Limb (tissue), 2 donors: ENCODE measurements at regions not wholly inside any gene's neighbourhood (a gene's known extent, or its start where the extent isn't known, plus 50 kb on each side); places are given as distances from the start of the nearest gene placed in this dataset.
"Not testable (repeated sequence)": the region's sequence is repeated elsewhere in the genome, so short reads cannot be mapped to it uniquely, and the experiment has no call there.

ENCODE experiments used
- DNase-seq, 2 donors: peaks; one replicate each; pipeline ENCODE4 v3.0.0-alpha.2; 2016; ENCODE audit errors: extremely low spot score in 2 of 2

- no peak for DNase-seq
Measured at GRCh38 chr10:38209332-38209731, 115.2 kb downstream of the ZNF37A start.

- DNase-seq: not testable (repeated sequence)
Measured at GRCh38 chr10:38209748-38210147, 115.6 kb downstream of the ZNF37A start.

GRCh38 chr10:38212460-38212859 is 118.3 kb downstream of the ZNF37A start:
- no peak for DNase-seq

GRCh38 chr10:38226385-38226784 is 132.2 kb downstream of the ZNF37A start:
- DNase-seq: no peak

DNA sequence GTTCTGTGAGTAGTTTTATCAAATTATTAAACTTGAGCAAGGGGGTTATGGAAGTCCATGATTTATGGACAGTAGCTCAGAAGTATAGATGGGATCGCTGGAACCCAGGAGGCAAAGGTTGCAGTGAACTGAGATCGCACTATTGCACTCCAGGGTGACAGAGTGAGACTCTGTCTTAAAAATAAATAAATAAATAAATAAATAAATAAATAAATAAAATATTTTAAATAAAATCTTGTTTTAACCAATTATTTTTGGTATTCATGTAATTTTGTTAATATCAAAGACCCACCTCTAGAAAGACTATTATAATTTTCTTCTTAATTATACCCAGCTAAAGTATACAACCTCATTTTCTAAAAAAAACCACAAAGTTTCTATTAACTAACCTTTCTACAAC is 134.3 kb downstream of the ZNF37A start:
- DNase-seq: no peak

DNA sequence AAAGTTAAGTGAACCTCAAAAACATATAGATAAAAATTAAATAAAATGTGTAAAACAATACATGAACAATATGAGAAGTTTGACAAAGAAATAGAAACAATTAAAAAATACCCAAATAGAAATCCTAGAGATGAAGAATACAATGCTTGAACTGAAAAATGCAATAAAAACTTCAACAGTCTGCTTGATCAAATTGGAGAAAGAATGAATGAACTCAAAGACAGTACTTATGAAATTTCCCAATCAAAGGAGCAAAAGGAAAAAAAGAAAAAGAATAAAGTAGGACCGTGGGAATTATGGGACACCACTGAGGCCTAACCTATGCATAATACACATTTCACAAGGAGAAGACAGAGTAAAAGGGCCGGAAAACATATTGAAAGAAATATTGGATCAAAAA is 144.3 kb downstream of the ZNF37A start:
- not testable (repeated sequence) for DNase-seq

DNA sequence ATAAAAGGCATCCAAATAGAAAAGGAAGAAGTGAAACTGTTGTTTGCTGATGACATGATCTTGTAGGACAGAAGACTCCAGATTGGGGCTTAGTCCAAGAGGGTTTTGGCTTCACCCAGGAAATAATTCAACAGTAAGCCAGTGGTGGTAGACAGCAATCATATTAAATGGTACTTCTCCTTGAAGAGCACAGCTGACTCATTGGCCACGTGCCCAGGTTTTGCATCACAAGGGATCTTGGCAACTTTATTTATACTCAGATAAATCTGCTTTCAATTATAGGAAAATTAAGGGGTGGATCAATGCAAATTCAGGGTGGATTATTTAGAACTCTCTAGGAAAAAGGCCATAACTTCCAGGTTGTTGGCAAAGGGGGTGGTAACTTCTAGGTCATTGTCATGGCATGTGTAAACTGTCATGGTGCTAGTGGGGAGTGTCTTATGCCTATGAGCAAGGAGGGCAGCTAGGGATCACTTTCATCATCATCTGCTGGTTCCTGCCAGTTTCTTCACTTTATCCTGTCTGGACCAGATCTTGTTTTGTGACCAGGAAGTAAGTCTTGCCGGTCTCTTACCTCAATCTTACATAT is 148.0 kb downstream of the ZNF37A start:
- not testable (repeated sequence) for DNase-seq

- not testable (repeated sequence) for DNase-seq
Measured at GRCh38 chr10:38248113-38248512, 154.0 kb downstream of the ZNF37A start.

DNA sequence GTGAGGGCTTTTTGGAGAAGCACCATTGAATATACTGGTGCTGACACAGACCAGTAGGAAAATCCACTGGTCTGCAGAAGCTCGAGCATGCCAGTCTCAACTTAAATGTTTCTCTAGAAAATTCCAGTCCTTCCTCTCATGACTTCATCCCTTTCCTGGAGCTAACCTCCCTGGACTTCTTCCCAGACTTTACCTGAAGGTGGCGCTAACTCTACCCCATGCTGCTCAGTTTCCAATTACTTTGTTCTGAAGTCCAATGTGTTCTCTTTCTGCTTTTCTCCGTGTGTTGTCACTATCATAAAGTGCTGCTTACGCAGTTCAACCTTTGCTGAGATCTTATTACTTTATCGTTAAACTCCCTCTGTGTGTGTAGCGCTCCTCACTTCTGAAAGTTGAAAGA is 158.4 kb downstream of the ZNF37A start:
- not testable (repeated sequence) for DNase-seq

DNA sequence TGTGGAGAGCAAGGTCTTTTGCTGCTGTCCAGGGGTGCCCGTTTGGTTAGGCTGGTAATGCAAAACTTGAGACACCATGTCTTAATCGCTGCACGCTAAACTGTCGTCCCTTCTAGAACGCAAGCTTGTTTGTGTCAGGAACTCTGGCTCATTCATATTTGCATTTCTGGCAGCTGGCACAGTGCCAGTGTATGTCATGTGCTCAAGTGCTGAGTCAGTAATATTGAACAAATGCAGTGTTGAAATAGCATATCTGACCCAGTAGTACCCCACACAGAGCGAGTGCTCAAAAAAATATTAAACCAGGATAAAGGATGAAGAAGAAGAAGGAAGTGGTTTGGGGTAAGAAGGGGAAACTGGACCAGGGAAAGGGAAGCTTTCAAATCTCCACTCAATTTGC is 173.4 kb downstream of the ZNF37A start:
- DNase-seq: not testable (repeated sequence)

GRCh38 chr10:38271031-38271430 is 176.9 kb downstream of the ZNF37A start:
- not testable (repeated sequence) for DNase-seq

- not testable (repeated sequence) for DNase-seq
Measured at GRCh38 chr10:38274879-38275278, 180.7 kb downstream of the ZNF37A start.

- DNase-seq: not testable (repeated sequence)
Measured at GRCh38 chr10:38292560-38292959, 198.4 kb downstream of the ZNF37A start.

DNA sequence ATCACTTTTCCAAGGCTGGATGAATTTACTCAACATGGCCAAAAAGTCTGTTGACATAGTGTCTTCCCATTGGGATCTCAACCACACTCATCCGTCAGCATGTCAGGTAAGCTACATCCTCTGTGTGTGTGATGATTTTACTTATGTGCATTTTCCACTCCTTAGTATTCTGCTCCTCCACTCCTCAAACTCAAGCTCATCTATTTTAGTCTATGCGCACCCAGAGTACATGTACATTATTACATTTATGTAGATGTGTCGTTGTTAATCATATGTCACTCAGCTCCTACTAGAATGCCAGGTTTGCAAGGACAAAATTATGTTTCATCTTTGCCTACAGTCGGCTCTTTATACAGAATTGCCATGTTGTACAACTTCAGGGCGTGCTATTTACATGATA is 216.0 kb downstream of the ZNF37A start:
- not testable (repeated sequence) for DNase-seq

DNA sequence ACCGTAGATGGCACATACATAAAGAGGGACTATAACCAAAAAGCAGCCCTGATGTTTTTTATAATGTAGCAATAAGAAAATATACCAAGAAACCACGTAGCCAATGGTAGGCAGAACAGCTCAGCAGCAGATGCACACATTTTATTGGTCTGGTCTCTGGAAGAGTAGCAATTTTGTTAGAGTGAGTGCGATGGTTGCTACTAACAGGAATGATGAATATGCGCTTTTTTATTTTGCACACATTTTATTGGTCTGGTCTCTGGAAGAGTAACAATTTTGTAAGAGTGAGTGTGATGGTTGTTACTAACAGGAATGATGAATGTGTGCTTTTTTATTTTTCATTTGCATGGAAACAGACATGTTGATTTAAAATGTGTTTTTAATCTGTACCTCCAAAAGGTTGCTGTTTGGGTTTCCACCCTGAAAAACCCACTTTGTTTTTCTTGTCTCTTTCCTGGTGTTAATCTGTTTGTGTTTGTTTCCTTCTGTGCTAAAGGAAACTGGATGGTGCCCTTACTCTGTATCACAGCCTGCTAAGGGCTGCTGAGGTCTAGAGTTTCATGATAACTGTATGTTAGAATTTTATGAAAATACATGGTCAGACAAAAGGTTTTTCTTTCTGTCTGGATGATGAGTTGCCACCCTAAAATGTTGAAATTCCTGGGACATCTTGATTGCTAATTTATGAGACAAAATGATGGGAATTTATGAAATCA is 221.1 kb downstream of the ZNF37A start:
- DNase-seq: not testable (repeated sequence)

DNA sequence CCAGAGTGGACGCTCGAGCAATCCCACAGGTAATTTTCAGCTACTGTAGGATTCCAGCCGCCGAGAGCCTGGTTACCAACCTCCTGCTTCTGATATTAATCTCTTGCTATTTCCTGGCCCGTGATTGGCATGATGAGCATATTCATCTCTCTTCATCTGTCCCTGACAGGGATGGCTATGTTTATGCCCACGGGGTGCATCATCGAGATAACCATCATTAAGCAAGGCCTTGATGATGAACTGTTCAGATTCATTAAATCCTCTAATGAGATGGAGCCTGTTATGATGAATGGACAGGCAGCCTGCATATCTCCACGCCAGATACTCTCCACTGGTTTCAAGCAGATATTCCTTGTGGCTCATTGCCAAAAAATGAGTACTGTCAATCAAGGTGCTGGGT is 227.3 kb downstream of the ZNF37A start:
- not testable (repeated sequence) for DNase-seq

DNA sequence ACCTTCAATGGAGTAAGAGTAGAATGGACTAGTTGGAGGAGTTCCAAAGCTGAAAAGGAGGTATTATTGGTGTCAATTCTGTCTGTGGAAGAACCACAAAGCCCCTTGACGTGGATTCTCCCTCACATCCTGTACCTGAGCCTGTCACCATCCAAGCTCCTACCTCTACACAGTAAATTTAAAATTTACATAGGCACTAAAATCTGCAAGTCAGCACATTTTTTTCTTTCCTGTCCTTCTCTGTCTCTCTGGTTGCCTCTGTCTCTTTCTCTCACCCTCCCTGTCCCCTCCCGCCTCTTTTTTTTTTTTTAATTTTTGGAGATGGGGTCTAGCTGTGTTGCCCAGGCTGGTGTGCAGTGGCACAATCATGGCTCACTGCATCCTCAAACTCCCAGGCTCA is 236.2 kb downstream of the ZNF37A start:
- not testable (repeated sequence) for DNase-seq

GRCh38 chr10:38331106-38331505 is 237.0 kb downstream of the ZNF37A start:
- DNase-seq: not testable (repeated sequence)

- not testable (repeated sequence) for DNase-seq
Measured at GRCh38 chr10:38333699-38334098, 239.6 kb downstream of the ZNF37A start.

DNA sequence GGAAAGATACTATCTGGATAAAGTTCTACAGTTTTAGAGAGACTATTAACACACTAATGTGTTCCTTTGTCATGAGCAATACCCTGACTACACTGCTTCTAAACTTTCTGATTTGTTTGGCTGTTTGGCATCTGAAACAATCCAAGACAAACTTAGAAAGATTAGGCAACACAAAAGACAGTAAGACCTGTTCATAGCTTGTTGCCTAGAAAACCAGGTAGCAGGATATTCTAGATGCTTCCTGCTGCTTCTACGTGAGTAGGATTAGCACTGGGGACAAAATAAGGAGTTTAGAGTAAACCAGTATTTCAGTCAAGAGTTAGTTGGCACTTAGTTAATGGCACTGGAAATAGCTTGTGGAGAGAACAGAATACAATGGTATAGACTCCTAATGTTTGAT is 256.5 kb downstream of the ZNF37A start:
- DNase-seq: not testable (repeated sequence)

- DNase-seq: not testable (repeated sequence)
Measured at GRCh38 chr10:38354410-38354809, 260.3 kb downstream of the ZNF37A start.

- peak; percentile 65 to 79 for DNase-seq
Measured at GRCh38 chr10:38355911-38356526, 261.9 kb downstream of the ZNF37A start.

DNA sequence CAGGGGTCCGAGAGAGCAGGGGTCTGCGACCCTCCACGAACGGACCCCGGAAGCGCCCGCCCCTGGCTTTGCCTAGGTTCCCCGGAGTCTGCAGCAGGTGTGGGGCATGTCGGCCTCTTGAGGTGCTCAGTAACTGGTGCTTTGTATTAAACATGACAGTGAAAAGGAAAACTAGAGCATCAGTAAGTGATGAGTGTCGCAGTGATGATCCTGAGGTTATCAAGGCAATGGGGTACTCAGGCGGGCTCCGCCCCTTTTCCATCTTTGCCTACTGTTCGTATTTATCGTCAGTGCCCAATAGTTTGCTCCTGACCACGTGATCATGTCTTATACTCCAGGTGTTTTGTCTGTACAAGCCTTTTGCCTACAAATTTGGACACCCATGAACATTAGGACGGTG is 262.4 kb downstream of the ZNF37A start:
- DNase-seq: not testable (repeated sequence)
